Spleen (tissue), 7 donors: ENCODE measurements at regions not wholly inside any gene's neighbourhood (a gene's known extent, or its start where the extent isn't known, plus 50 kb on each side); places are given as distances from the start of the nearest gene placed in this dataset.

Source experiments
- CTCF ChIP-seq, 11 experiments: fragments of 200-600 bp in 7 of 11; fragments of 450-650 bp in 4 of 11; sonication (generic) in 4 of 11; IDR thresholded peaks in 8 of 11; conservative IDR thresholded peaks in 3 of 11; 1 replicate in 7 of 11; 2 replicates in 4 of 11; pipeline versions ENCODE4 v1.4.0 to v1.8.0; 2016 to 2021; ENCODE audit warnings: antibody characterized with exemption in 11 of 11, inconsistent platforms in 4 of 11, mild to moderate bottlenecking in 1 of 11
- POLR2A ChIP-seq, 3 donors: fragments of 450-650 bp; IDR thresholded peaks; one replicate each; pipeline ENCODE4 v1.5.1; 2017; ENCODE audit warnings: antibody characterized with exemption in 3 of 3, mild to moderate bottlenecking in 1 of 3
- POLR2AphosphoS5 ChIP-seq, 3 donors: sonication (generic); formaldehyde crosslinking; IDR thresholded peaks; one replicate each; pipeline ENCODE4 v1.5.1; 2017; ENCODE audit warnings: antibody characterized with exemption in 3 of 3
- donor health status: DM: no; HTN: no; CAD: no; lungs with moderate emphysema.
- donor health status: DM: no; HTN: no; CAD: no.
- donor health status: DM: no; HTN: no; CAD: no.

DNA sequence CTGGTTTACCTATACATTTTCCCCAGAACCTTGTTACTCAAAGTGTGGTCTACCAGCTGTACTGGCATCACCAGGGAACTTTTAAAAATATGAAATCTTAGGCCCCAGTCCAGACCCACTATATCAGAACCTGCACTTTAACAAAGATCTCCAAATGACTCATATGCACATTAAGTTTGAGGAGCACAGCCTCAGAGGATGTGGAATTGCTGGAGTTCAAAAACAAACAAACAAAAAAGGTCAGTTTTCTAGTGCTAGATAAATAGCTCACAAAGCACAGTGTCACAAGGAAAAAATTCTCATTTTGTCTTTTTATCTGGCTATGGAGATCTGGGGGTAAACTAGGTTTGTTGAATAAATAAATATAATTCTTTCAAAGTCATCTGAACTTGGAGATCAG, 68.9 kb upstream of the ANKRD55 start:
- TF ChIP-seq CTCF (IDR thresholded peaks at IDR 0.05 in 8 of 11, conservative IDR thresholded peaks at IDR 0.05 in 3 of 11), result no peak
- TF ChIP-seq POLR2A (IDR thresholded peaks at IDR 0.05), result no peak
- no peak for TF ChIP-seq POLR2AphosphoS5 (IDR thresholded peaks at IDR 0.05)
